ENCODE measurements at regions not wholly inside any gene's neighbourhood (a gene's known extent, or its start where the extent isn't known, plus 50 kb on each side); places are given as distances from the start of the nearest gene placed in this dataset.

DNA sequence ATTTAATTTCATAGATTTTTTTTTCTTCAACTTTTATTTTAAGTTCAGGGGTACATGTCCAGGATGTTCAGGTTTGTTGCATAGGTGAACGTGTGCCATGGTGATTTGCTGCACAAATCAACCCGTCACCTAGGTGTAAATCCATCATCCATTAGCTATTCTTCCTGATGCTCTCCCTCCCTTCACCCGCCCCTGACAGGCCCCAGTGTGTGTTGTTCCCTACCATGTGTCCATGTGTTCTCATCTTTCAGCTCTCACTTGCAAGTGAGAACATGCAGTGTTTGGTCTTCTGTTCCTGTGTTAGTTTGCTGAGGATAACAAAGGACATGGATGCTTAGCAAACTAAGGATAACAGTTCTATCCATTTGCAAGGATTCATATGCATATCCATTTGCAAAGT lies 209.1 kb upstream of the ADCY2 start:
- no peak for TF ChIP-seq GATA2 (IDR thresholded peaks at IDR 0.05; ENCODE audit: low read depth, low read length)
- TF ChIP-seq GATA3 (IDR thresholded peaks at IDR 0.05; ENCODE audit: low read depth, low read length), result no peak
